Stimulated activated naive CD4-positive, alpha-beta T cell (primary cell): ENCODE measurements at regions not wholly inside any gene's neighbourhood (a gene's known extent, or its start where the extent isn't known, plus 50 kb on each side); places are given as distances from the start of the nearest gene placed in this dataset.
"Not testable (repeated sequence)": the region's sequence is repeated elsewhere in the genome, so short reads cannot be mapped to it uniquely, and the experiment has no call there.

ENCODE experiments used
- DNase-seq, 6 experiments: peaks; one replicate each; lab custom pipeline; 2025; lab: John Stamatoyannopoulos, UW

DNA sequence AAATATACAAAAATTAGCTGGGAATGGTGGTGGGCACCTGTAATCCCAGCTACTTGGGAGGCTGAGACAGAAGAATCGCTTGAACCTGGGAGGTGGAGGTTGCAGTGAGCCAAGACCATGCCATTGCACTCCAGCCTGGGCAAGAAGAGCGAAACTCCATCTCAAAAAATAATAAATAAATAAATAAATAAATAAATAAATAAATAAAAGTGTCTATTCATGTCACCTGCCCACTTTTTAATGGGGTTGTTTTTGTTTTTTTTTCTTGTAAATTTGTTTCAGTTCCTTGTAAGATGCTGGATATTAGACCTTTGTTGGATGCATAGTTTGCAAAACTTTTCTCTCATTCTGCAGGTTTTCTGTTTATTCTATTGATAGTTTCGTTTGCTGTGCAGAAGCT, 71.9 kb upstream of the KCNAB1 start:
- DNase-seq: not testable (repeated sequence)

DNA sequence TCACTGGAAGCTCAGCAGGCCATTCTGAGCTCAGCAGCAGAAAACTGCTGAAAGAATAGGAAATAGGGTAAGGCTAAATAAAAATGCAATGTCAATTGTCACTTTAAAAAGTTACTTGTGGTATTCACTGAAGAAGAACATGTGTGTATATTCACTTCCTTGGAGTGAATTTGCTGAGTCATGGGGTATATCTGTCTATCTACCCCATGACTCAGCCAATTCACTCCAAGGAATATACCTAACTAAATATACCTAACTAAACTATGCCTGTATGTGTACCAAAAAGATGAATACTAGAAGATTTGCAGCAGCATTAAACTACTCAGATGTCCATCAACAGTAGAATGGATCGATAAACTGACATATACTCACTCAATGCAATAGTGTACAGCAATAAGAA, 69.5 kb upstream of the KCNAB1 start:
- no peak for DNase-seq

DNA sequence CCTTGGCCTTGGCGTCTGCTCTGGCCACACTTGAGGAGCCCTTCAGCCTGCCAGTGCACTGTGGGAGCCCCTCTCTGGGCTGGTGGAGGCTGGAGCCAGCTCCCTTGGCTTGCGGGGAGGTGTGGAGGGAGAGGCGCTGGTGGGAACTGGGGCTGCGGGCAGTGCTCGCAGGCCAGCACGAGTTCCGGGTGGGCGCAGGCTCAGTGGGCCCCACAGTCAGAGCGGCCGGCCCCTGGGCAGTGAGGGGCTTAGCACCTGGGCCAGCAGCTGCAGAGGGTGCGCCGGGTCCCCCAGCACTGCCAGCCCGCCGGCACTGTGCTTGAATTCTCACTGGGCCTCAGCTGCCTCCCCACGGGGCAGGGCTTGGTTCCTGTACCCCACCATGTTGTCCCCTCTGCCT, 68.7 kb upstream of the KCNAB1 start:
- no peak for DNase-seq

DNA sequence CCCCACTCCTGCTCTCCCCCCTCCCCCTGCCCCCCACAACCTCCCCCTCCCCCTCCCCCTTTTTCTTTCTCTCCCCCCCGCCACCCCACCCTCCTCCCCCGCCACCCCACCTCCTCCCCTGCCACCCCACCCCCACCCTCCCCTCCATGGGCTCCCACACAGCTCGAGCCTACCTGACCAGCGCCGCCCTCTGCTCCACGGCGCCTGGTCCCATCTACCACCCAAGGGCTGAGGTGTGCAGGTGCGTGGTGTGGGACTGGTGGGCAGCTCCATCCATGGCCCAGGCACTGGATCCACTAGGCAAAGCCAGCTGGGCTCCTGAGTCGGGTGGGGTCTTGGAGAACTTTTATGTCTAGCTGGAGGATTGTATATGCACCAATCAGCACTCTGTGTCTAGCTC, 68.3 kb upstream of the KCNAB1 start:
- DNase-seq: no peak

DNA sequence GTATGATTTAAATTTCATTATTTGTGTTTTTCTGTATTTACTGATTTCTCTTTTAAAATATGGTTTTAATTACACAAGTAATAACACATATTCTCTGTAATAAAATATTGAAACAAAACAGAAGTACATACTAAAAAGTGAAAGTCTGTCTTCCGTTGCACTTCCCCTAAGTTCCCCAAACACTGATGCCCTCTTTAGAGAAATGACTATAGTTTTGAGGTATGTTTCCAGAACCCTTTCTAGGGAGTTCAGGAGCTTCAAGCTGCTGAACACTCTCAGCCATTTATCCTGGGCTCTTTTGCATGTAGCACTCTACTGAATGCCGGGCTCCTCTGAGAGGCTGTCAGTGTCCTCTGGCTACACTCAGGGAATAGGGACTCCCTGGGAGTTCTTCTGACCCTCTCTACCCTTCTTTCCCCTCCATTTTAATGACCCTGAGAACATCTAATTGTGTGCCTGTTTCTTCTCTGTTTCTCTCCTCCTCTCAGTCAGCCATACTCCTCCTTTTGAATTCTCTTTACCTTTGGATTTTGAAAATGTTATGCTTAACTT, 60.4 kb upstream of the KCNAB1 start:
- no peak for DNase-seq

DNA sequence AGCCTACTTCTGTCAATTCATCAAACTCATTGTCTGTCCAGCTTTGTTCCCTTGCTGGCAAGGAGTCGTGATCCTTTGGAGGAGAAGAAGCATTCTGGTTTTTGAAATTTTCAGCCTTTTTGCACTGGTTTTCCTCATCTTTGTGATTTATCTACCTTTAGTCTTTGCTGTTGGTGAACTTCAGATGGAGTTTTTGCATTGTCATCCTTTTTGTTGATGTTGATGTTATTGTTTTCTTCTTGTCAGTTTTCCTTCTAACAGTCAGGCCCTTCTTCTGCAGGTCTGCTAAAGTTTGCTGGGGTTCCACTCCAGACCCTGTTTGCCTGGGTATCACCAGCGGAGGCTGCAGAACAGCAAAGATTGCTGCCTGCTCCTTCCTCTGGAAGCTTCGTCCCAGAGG, 52.2 kb upstream of the KCNAB1 start:
- DNase-seq: not testable (repeated sequence)

DNA sequence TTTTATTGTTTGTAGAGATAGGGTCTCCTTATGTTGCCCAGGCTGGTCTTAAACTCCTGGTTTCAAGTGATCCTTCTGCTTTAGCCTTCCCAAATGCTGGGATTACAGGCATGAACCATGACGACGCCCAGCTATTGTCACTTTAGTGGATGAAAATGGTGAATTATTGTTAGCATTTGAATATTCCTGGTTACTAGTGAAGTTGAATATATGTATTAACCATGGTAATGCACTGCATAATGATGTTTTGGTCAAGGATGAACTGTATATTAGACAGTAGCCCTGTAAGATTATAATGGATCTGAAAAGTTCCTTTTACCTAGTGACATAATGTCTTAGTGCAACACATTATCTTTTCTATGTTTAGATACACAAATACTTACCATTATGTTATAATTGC, 50.4 kb upstream of the KCNAB1 start:
- DNase-seq: no peak
